ENCODE measurements at regions not wholly inside any gene's neighbourhood (a gene's known extent, or its start where the extent isn't known, plus 50 kb on each side); places are given as distances from the start of the nearest gene placed in this dataset.

DNA sequence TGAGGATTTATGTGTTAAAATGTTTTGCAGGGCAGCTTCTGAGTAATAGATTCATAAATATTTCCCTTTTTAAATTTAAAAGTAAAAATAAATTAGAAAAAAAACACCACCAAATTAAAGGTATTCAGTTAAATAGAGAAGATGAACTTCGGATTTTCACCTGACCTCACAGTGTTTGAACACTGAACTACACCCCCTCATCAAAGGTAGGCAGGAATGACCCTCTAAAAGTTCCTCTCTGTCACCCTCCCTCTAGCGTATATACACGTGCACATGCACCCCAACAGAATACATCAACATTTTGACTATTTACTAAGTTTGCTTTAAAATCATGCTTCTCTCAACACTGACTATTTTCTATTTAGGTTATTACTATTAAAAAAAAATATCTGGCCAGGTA lies 528.3 kb downstream of the QKI start:
- WGBS (ENCODE audit: low lambda C conversion rate): 3% methylated on average over 3 of the region's 3 CpGs
- no TSS peak for BruUV-seq (replicated peaks)
- ATAC-seq: no peak

DNA sequence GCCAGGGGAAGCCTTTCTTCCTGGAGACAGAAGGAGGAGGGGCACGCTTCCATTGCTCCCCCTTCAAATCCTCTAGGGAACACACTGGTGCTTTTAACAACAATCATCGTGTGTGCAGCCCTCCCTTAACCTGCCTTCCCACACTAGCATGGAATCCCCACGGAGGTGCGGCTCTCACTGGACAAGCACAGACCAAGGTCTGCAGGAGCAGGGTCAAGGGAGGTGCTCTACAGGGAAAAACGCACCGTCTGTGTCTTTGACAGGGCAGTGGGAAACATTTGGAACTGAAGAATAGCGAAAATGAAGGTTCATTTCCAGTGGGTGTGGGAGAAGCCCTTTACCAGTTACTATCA lies 527.1 kb downstream of the QKI start:
- 24% methylated on average over 7 of the region's 7 CpGs for WGBS (ENCODE audit: low lambda C conversion rate)
- no peaks in the 10 kb centered on the region for H3K36me3 ChIP-seq (replicated peaks in 1 of 2; ENCODE audit: control insufficient read depth in 1 of 2, insufficient read depth in 2 of 2, low read length in 2 of 2)
- H3K4me2 ChIP-seq (ENCODE audit: low read depth, low read length): no peak overlapping the region
- no peak for FAIRE-seq
- no TSS peak for BruUV-seq (replicated peaks)
- DNase-seq (ENCODE audit: low spot score): no peak
- H3K9ac ChIP-seq (ENCODE audit: insufficient read depth, low read depth, low read length): no peak overlapping the region
- H3K9me3 ChIP-seq (ENCODE audit: low read length): no peaks in the 10 kb centered on the region
- H2AFZ ChIP-seq (ENCODE audit: low read length): no peak overlapping the region
- TF ChIP-seq SYNCRIP (IDR thresholded peaks at IDR 0.05; ENCODE audit: insufficient read depth, low read depth, low read length) (no peak), ISX (CRISPR knock-in tag; conservative IDR thresholded peaks at IDR 0.05) (no peak), ZNF331 (CRISPR knock-in tag; IDR thresholded peaks at IDR 0.05) (no peak), SOX5 (CRISPR knock-in tag; IDR thresholded peaks at IDR 0.05; ENCODE audit: borderline replicate concordance) (no peak), MTF2 (CRISPR knock-in tag; IDR thresholded peaks at IDR 0.05; ENCODE audit: borderline replicate concordance) (no peak), RBM39 (IDR thresholded peaks at IDR 0.05; ENCODE audit: low read depth, low read length, poor library complexity, severe bottlenecking) (no peak), AKAP8 (CRISPR knock-in tag; IDR thresholded peaks at IDR 0.05) (no peak), ZNF138 (CRISPR knock-in tag; IDR thresholded peaks at IDR 0.05; ENCODE audit: low read depth) (no peak), ZNF773 (CRISPR knock-in tag; IDR thresholded peaks at IDR 0.05; ENCODE audit: borderline replicate concordance) (no peak)
- ATAC-seq: no peak
- ChIA-PET POLR2A (no interaction called here), CTCF (ENCODE audit: low intra/inter-chr PET ratio, low total read pairs) (no interaction called here)
- in situ Hi-C loops (cut with HindIII; ENCODE audit: extremely low pct_ligation_motif_present, low pct_unique_long_range_greater_than_20kb): no loop called here
- H3K27ac ChIP-seq (ENCODE audit: extremely low read length, insufficient read depth, low read length): no peak overlapping the region
- intact Hi-C loops (cut with micrococcal nuclease; ENCODE audit: unreplicated experiment): no loop called here
- H3K4me3 ChIP-seq (replicated peaks in 1 of 3; ENCODE audit: insufficient read depth in 1 of 3, low read depth in 2 of 3, low read length in 3 of 3): no peak overlapping the region
- peaks cover 0 to 20% of the 10 kb centered on the region in 2 experiments; a peak in 2 of 5 replicates for H3K27me3 ChIP-seq (ENCODE audit: control insufficient read depth in 1 of 2, insufficient read depth in 2 of 2, low read length in 2 of 2)
- H3K79me2 ChIP-seq (ENCODE audit: insufficient read depth, low read length): no peaks in the 10 kb centered on the region
- no peaks in the 10 kb centered on the region for H3K4me1 ChIP-seq (ENCODE audit: insufficient read depth, low read length)
- no peaks in the 10 kb centered on the region; the same call in 1 of the 2 replicates for H4K20me1 ChIP-seq (ENCODE audit: insufficient read depth, low read length)

More for the DNA sequence above, 528.3 kb downstream of the QKI start:
- no peak for FAIRE-seq
- no peaks in the 10 kb centered on the region; the same call in 1 of the 2 replicates for H4K20me1 ChIP-seq (ENCODE audit: insufficient read depth, low read length)
- no peak overlapping the region for H3K27ac ChIP-seq (ENCODE audit: extremely low read length, insufficient read depth, low read length)
- ChIA-PET CTCF (ENCODE audit: low intra/inter-chr PET ratio, low total read pairs) (no interaction called here), POLR2A (no interaction called here)
- no peak overlapping the region for H3K4me2 ChIP-seq (ENCODE audit: low read depth, low read length)
- no peak for DNase-seq (ENCODE audit: low spot score)
- H3K79me2 ChIP-seq (ENCODE audit: insufficient read depth, low read length): no peaks in the 10 kb centered on the region
- TF ChIP-seq ZNF274 (CRISPR knock-in tag; IDR thresholded peaks at IDR 0.05): no peak
- TF ChIP-seq ZKSCAN5 (CRISPR knock-in tag; IDR thresholded peaks at IDR 0.05): no peak
- TF ChIP-seq AKAP8 (CRISPR knock-in tag; IDR thresholded peaks at IDR 0.05): no peak
- no peak for TF ChIP-seq CENPT (CRISPR knock-in tag; IDR thresholded peaks at IDR 0.05; ENCODE audit: low read depth)
- no peak for TF ChIP-seq ZBTB7A (CRISPR knock-in tag; IDR thresholded peaks at IDR 0.05)
- in situ Hi-C loops (cut with HindIII; ENCODE audit: extremely low pct_ligation_motif_present, low pct_unique_long_range_greater_than_20kb) (no loop called here), intact Hi-C loops (cut with micrococcal nuclease; ENCODE audit: unreplicated experiment) (no loop called here)
- no peaks in the 10 kb centered on the region for H3K36me3 ChIP-seq (replicated peaks in 1 of 2; ENCODE audit: control insufficient read depth in 1 of 2, insufficient read depth in 2 of 2, low read length in 2 of 2)
- H2AFZ ChIP-seq (ENCODE audit: low read length): no peak overlapping the region
- H3K27me3 ChIP-seq (ENCODE audit: control insufficient read depth in 1 of 2, insufficient read depth in 2 of 2, low read length in 2 of 2): peaks cover 0 to 26% of the 10 kb centered on the region in 2 experiments; a peak in 2 of 5 replicates
- no peak overlapping the region for H3K4me3 ChIP-seq (replicated peaks in 1 of 3; ENCODE audit: insufficient read depth in 1 of 3, low read depth in 2 of 3, low read length in 3 of 3)
- H3K4me1 ChIP-seq (ENCODE audit: insufficient read depth, low read length): no peaks in the 10 kb centered on the region
- no peak overlapping the region for H3K9ac ChIP-seq (ENCODE audit: insufficient read depth, low read depth, low read length)
- H3K9me3 ChIP-seq (ENCODE audit: low read length): no peaks in the 10 kb centered on the region

Data from HepG2 (cell line).